ENCODE measurements at regions not wholly inside any gene's neighbourhood (a gene's known extent, or its start where the extent isn't known, plus 50 kb on each side); places are given as distances from the start of the nearest gene placed in this dataset.

GRCh38 chr7:42440951-42441350 lies 203.9 kb upstream of the GLI3 start:
- no peaks in the 10 kb centered on the region for H3K36me3 ChIP-seq
- intact Hi-C loops (cut with DNase I), result no loop called here
- no peak overlapping the region for H3K9ac ChIP-seq (ENCODE audit: low read depth in 2 of 2, low read length in 2 of 2)
- no peaks in the 10 kb centered on the region for H3K9me3 ChIP-seq
- H3K4me1 ChIP-seq, result no peaks in the 10 kb centered on the region
- H3K4me3 ChIP-seq, result no peak overlapping the region
- H3K27me3 ChIP-seq, result no peaks in the 10 kb centered on the region
- no peak for TF ChIP-seq CTCF (IDR thresholded peaks at IDR 0.05)
- DNase-seq, result no peak
- no peak overlapping the region for H3K27ac ChIP-seq

- Histone ChIP-seq H3K36me3 (no peaks in the 10 kb centered on the region), H3K9ac (ENCODE audit: low read depth in 2 of 2, low read length in 2 of 2) (no peak overlapping the region), H3K9me3 (no peaks in the 10 kb centered on the region), H3K4me3 (no peak overlapping the region), H3K27ac (no peak overlapping the region), H3K4me1 (peaks cover 5% of the 10 kb centered on the region), H3K27me3 (no peaks in the 10 kb centered on the region)
- TF ChIP-seq CTCF (IDR thresholded peaks at IDR 0.05), result no peak
- intact Hi-C loops (cut with DNase I), result no loop called here
- DNase-seq, result peak; percentile 31
Observed at GRCh38 chr7:42432644-42433043, 195.6 kb upstream of the GLI3 start.

- H3K27me3 ChIP-seq, result no peaks in the 10 kb centered on the region
- intact Hi-C loops (cut with DNase I), result no loop called here
- no peak for DNase-seq
- no peak for TF ChIP-seq CTCF (IDR thresholded peaks at IDR 0.05)
- H3K9ac ChIP-seq (ENCODE audit: low read depth in 2 of 2, low read length in 2 of 2), result no peak overlapping the region
- no peaks in the 10 kb centered on the region for H3K36me3 ChIP-seq
- H3K4me3 ChIP-seq, result no peak overlapping the region
- no peak overlapping the region for H3K27ac ChIP-seq
- H3K4me1 ChIP-seq, result peaks cover 5% of the 10 kb centered on the region
- no peaks in the 10 kb centered on the region for H3K9me3 ChIP-seq
Observed at GRCh38 chr7:42431873-42432272, 194.9 kb upstream of the GLI3 start.

GRCh38 chr7:42429339-42429738 lies 192.3 kb upstream of the GLI3 start:
- H3K9ac ChIP-seq (ENCODE audit: low read depth in 2 of 2, low read length in 2 of 2), result no peak overlapping the region
- no peak for DNase-seq
- H3K4me1 ChIP-seq, result peaks cover 5% of the 10 kb centered on the region
- no peaks in the 10 kb centered on the region for H3K27me3 ChIP-seq
- H3K36me3 ChIP-seq, result no peaks in the 10 kb centered on the region
- TF ChIP-seq CTCF (IDR thresholded peaks at IDR 0.05), result no peak
- intact Hi-C loops (cut with DNase I), result no loop called here
- no peak overlapping the region for H3K27ac ChIP-seq
- no peaks in the 10 kb centered on the region for H3K9me3 ChIP-seq
- H3K4me3 ChIP-seq, result no peak overlapping the region

GRCh38 chr7:42426163-42426562 lies 189.2 kb upstream of the GLI3 start:
- no peaks in the 10 kb centered on the region for H3K36me3 ChIP-seq
- no peak overlapping the region for H3K27ac ChIP-seq
- no peak overlapping the region for H3K4me3 ChIP-seq
- H3K9me3 ChIP-seq, result no peaks in the 10 kb centered on the region
- intact Hi-C loops (cut with DNase I), result no loop called here
- TF ChIP-seq CTCF (IDR thresholded peaks at IDR 0.05), result no peak
- no peak overlapping the region for H3K9ac ChIP-seq (ENCODE audit: low read depth in 2 of 2, low read length in 2 of 2)
- H3K27me3 ChIP-seq, result no peaks in the 10 kb centered on the region
- DNase-seq, result no peak
- H3K4me1 ChIP-seq, result no peaks in the 10 kb centered on the region

Data from colonic mucosa (tissue), 4 donors.